ENCODE measurements at regions not wholly inside any gene's neighbourhood (a gene's known extent, or its start where the extent isn't known, plus 50 kb on each side); places are given as distances from the start of the nearest gene placed in this dataset.

DNA sequence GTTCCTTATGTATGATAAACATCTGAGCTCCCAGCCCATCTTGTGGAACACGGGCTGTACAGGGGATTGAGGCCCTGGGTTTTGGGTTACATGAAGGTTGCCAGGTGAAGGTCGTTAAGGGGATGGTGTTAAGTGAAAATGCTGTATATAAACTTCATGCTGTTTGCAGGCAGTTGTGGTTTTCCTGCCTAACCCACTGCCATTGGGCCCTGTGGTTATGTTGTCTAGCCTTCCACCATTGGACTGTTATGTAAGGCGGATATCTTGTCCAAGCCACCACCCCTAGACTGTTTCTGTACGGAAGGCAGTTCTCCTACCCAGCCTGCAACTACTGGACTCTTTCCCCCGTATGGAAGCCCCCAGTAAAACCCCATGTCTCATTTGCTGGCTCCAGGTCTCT lies 246.1 kb downstream of the KIF4B start:
- CTCF ChIA-PET = no interaction called here
- no peaks in the 10 kb centered on the region for H3K4me1 ChIP-seq (ENCODE audit: control insufficient read depth, extremely low read depth, insufficient read depth, low read length)
- TF ChIP-seq JUN (IDR thresholded peaks at IDR 0.05; ENCODE audit: borderline replicate concordance, insufficient read depth, insufficient read length, low read depth) (no peak), FOS (IDR thresholded peaks at IDR 0.05; ENCODE audit: borderline replicate concordance, insufficient read depth, low read length) (no peak), EZH2 (IDR thresholded peaks at IDR 0.05; ENCODE audit: borderline replicate concordance, low read depth, low read length, severe bottlenecking) (no peak), POLR2A (IDR thresholded peaks at IDR 0.05; ENCODE audit: low read depth, low read length) (no peak), MYC (IDR thresholded peaks at IDR 0.05; ENCODE audit: low read depth, low read length) (no peak), GATA2 (IDR thresholded peaks at IDR 0.05; ENCODE audit: insufficient read depth, insufficient read length, low read depth, low read length) (no peak), POLR2AphosphoS5 (IDR thresholded peaks at IDR 0.05; ENCODE audit: insufficient read depth, low read depth, low read length) (no peak)
- TF ChIP-seq, protein P1, sequence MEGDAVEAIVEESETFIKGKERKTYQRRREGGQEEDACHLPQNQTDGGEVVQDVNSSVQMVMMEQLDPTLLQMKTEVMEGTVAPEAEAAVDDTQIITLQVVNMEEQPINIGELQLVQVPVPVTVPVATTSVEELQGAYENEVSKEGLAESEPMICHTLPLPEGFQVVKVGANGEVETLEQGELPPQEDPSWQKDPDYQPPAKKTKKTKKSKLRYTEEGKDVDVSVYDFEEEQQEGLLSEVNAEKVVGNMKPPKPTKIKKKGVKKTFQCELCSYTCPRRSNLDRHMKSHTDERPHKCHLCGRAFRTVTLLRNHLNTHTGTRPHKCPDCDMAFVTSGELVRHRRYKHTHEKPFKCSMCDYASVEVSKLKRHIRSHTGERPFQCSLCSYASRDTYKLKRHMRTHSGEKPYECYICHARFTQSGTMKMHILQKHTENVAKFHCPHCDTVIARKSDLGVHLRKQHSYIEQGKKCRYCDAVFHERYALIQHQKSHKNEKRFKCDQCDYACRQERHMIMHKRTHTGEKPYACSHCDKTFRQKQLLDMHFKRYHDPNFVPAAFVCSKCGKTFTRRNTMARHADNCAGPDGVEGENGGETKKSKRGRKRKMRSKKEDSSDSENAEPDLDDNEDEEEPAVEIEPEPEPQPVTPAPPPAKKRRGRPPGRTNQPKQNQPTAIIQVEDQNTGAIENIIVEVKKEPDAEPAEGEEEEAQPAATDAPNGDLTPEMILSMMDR (IDR thresholded peaks at IDR 0.05; ENCODE audit: extremely low read depth in 1 of 2, insufficient read depth in 1 of 2, low read depth in 1 of 2, low read length in 2 of 2) = no peak
- TF ChIP-seq, protein P2, sequence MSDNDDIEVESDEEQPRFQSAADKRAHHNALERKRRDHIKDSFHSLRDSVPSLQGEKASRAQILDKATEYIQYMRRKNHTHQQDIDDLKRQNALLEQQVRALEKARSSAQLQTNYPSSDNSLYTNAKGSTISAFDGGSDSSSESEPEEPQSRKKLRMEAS (IDR thresholded peaks at IDR 0.05; ENCODE audit: insufficient read depth, insufficient read length) = no peak
- no peaks in the 10 kb centered on the region for H3K36me3 ChIP-seq (ENCODE audit: control insufficient read depth in 2 of 2, extremely low read depth in 1 of 2, insufficient read depth in 2 of 2, low read length in 2 of 2)
- no TSS peak for BruUV-seq (replicated peaks)
- no peaks in the 10 kb centered on the region for H3K27me3 ChIP-seq (ENCODE audit: control insufficient read depth in 2 of 2, insufficient read depth in 2 of 2, low read length in 2 of 2)
- intact Hi-C loops (cut with micrococcal nuclease) (no loop called here), dilution Hi-C loops (cut with MboI; ENCODE audit: extremely low pct_ligation_motif_present, low sequenced_read_pairs) (no loop called here)
- H2AFZ ChIP-seq (ENCODE audit: low read depth, low read length) = no peak overlapping the region
- H3K4me3 ChIP-seq (replicated peaks in 1 of 3; ENCODE audit: insufficient read depth in 1 of 3, low read depth in 1 of 3, low read length in 3 of 3) = no peak overlapping the region
- no peak overlapping the region for H3K9ac ChIP-seq (replicated peaks; ENCODE audit: extremely low read depth, insufficient read depth, low read length)
- no peaks in the 10 kb centered on the region for H3K9me1 ChIP-seq (replicated peaks; ENCODE audit: control insufficient read depth, extremely low read depth, insufficient read depth, low read length)
- FAIRE-seq (no peak), DNase-seq (ENCODE audit: low read depth, low spot score) (no peak)
- H3K79me2 ChIP-seq (ENCODE audit: control insufficient read depth, insufficient read depth, low read length) = no peaks in the 10 kb centered on the region
- H4K20me1 ChIP-seq (replicated peaks; ENCODE audit: control insufficient read depth, extremely low read depth, insufficient read depth, low read length) = no peaks in the 10 kb centered on the region
- no peak overlapping the region for H3K27ac ChIP-seq (ENCODE audit: insufficient read depth, low read depth, low read length)
- POLR2A ChIA-PET = no interaction called here
- no peak overlapping the region for H3K4me2 ChIP-seq (ENCODE audit: insufficient read depth, low read length)
- H3K9me3 ChIP-seq (replicated peaks; ENCODE audit: control insufficient read depth, insufficient read depth, low read length) = peaks cover 4% of the 10 kb centered on the region

Data from endothelial cell of umbilical vein (primary cell).